B cell (primary cell): ENCODE measurements at regions not wholly inside any gene's neighbourhood (a gene's known extent, or its start where the extent isn't known, plus 50 kb on each side); places are given as distances from the start of the nearest gene placed in this dataset.

Experiments
- ATAC-seq: fragments of 200-7000 bp; cut with Tn5 transposase; one replicate; pipeline ENCODE4 v1.10.0; 2021; ENCODE audit warnings: low read depth, mild to moderate bottlenecking, moderate number of reproducible peaks, moderate library complexity
- CTCF ChIA-PET: fragments of 350-600 bp; sonication (Branson Sonifier 250); formaldehyde crosslinking; loops from one replicate; lab custom pipeline; 2021; ENCODE audit warnings: antibody characterized with exemption, inconsistent platforms; lab: Charles Lee
- POLR2A ChIA-PET: fragments of 350-600 bp; sonication (Branson Sonifier 250); formaldehyde crosslinking; loops from one replicate; lab custom pipeline; 2021; ENCODE audit warnings: antibody characterized with exemption; lab: Charles Lee
- DNase-seq: peaks from one replicate; pipeline ENCODE4 v3.0.0; 2013
- H2AFZ ChIP-seq: 2 replicates; pipeline ENCODE4 v1.6.1; 2012; ENCODE audit warnings: mild to moderate bottlenecking, low read depth, low read length; ENCODE audit not compliant: insufficient read depth, poor library complexity, severe bottlenecking
- H3K27ac ChIP-seq, 2 donors: 1 replicate in 1 of 2; 2 replicates in 1 of 2; pipeline ENCODE4 v1.5.1; 2012 to 2013; ENCODE audit warnings: low read length in 2 of 2, mild to moderate bottlenecking in 2 of 2, moderate library complexity in 1 of 2
- H3K27me3 ChIP-seq, 4 experiments: fragments of 200-600 bp in 1 of 4; sonication (generic) in 1 of 4; replicated peaks in 1 of 4; 1 replicate in 2 of 4; 2 replicates in 2 of 4; pipeline versions ENCODE4 v1.6.1 to v1.7.0; 2013 to 2016; ENCODE audit warnings: low read length in 3 of 4, mild to moderate bottlenecking in 2 of 4, mixed read lengths in 1 of 4, moderate library complexity in 1 of 4; ENCODE audit not compliant: insufficient read depth in 4 of 4, control insufficient read depth in 3 of 4; ENCODE audit errors: control extremely low read depth in 1 of 4
- H3K36me3 ChIP-seq, 2 experiments: replicated peaks in 1 of 2; 1 replicate in 1 of 2; 2 replicates in 1 of 2; pipeline versions ENCODE4 v1.6.1 to v1.7.1; 2013; ENCODE audit warnings: low read length in 1 of 2; ENCODE audit not compliant: insufficient read depth in 2 of 2, control insufficient read depth in 1 of 2; ENCODE audit errors: control extremely low read depth in 1 of 2, extremely low read depth in 1 of 2
- H3K4me1 ChIP-seq, 2 donors: fragments of 200-600 bp in 1 of 2; sonication (generic) in 1 of 2; 1 replicate in 1 of 2; 2 replicates in 1 of 2; pipeline versions ENCODE4 v1.5.1 to v1.6.1; 2013 to 2017; ENCODE audit warnings: low read length in 2 of 2; ENCODE audit not compliant: control insufficient read depth in 2 of 2, insufficient read depth in 2 of 2
- H3K4me2 ChIP-seq: replicated peaks from 2 replicates; pipeline ENCODE3; 2012; ENCODE audit warnings: mild to moderate bottlenecking, low read depth, low read length; ENCODE audit not compliant: poor library complexity, severe bottlenecking
- H3K4me3 ChIP-seq, 5 experiments: fragments of 200-600 bp in 1 of 5; sonication (generic) in 1 of 5; 1 replicate in 3 of 5; 2 replicates in 2 of 5; pipeline versions ENCODE4 v1.5.1 to v1.7.0; 2011 to 2016; ENCODE audit warnings: low read length in 4 of 5, mild to moderate bottlenecking in 4 of 5, low read depth in 2 of 5, control low read depth in 1 of 5, moderate library complexity in 1 of 5; ENCODE audit not compliant: insufficient read depth in 1 of 5; ENCODE audit errors: control extremely low read depth in 1 of 5, extremely low read depth in 1 of 5
- H3K79me2 ChIP-seq: fragments of 200-600 bp; sonication (generic); one replicate; pipeline ENCODE4 v1.6.0; 2016; ENCODE audit warnings: low read length; ENCODE audit not compliant: control insufficient read depth, insufficient read depth
- H3K9ac ChIP-seq: fragments of 200-600 bp; sonication (generic); 2 replicates; pipeline ENCODE4 v1.6.1; 2017; ENCODE audit warnings: mild to moderate bottlenecking, low read length, moderate library complexity
- H3K9me3 ChIP-seq, 3 donors: one replicate each; pipeline versions ENCODE4 v1.6.1 to v1.7.1; 2013; ENCODE audit warnings: low read length in 2 of 3; ENCODE audit not compliant: control insufficient read depth in 2 of 3, insufficient read depth in 1 of 3; ENCODE audit errors: control extremely low read depth in 1 of 3
- H4K20me1 ChIP-seq: 2 replicates; pipeline ENCODE4 v1.6.0; 2012; ENCODE audit warnings: mild to moderate bottlenecking, low read length; ENCODE audit not compliant: insufficient read depth, control insufficient read depth, poor library complexity, severe bottlenecking
- H3K27ac Mint-ChIP-seq: one replicate; pipeline ENCODE4 v1.8.0; 2021; ENCODE audit warnings: mixed read lengths
- H3K27me3 Mint-ChIP-seq: one replicate; pipeline ENCODE4 v1.8.0; 2021; ENCODE audit warnings: mixed read lengths
- H3K4me1 Mint-ChIP-seq: one replicate; pipeline ENCODE4 v1.8.0; 2021; ENCODE audit warnings: mixed read lengths
- H3K4me3 Mint-ChIP-seq: one replicate; pipeline ENCODE4 v1.8.0; 2021; ENCODE audit warnings: mixed read lengths
- H3K9me3 Mint-ChIP-seq: one replicate; pipeline ENCODE4 v1.8.0; 2022; ENCODE audit warnings: mixed read lengths; ENCODE audit not compliant: insufficient read depth
- CTCF ChIP-seq: fragments of 200-600 bp; IDR thresholded peaks from one replicate; pipeline ENCODE4 v1.8.0; 2022; ENCODE audit warnings: antibody characterized with exemption, mild to moderate bottlenecking
- EZH2 ChIP-seq: IDR thresholded peaks from 2 replicates; pipeline ENCODE4 v1.6.1; 2012; ENCODE audit warnings: borderline replicate concordance, low read depth, mild to moderate bottlenecking, moderate library complexity, low read length; ENCODE audit not compliant: insufficient read depth, poor library complexity, severe bottlenecking
- WGBS: methylation state at CpG from one replicate; pipeline ENCODE4 v1.1.5; 2013; ENCODE audit warnings: missing lambda C conversion rate; ENCODE audit not compliant: insufficient coverage; 5-methylcytosine and 5-hydroxymethylcytosine counted together
- intact Hi-C: fragments of 100-400 bp; cut with micrococcal nuclease; formaldehyde crosslinking; loops from one replicate; pipeline ENCODE4 v1.10.0; 2022

DNA sequence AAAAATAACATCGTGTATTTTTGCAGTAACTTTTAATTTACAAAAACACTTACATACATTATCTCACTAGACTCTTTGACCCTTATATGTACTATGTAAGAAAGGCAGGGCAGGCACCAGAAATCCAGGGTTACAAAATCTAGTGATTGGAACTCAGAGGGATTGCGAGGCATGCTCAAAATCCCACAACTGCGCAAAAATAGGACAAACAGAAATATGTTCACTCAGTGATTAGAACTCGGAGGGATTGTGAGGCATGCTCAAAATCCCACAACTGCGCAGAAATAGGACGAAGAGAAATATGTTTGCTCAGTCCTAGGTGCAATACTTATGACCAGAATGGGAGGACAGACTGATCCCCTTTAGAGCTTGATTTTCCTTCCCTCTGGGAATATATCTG, 79.2 kb upstream of the TGFBR2 start:
- H3K27me3 ChIP-seq: no peaks in the 10 kb centered on the region
- DNase-seq (no peak), ATAC-seq (no peak)
- ChIA-PET POLR2A (no interaction called here), CTCF (interaction anchor here (1.0 to 2.6 kb wide), 2 partner anchors 15 to 166 kb away, joined by 3 to 7 read pairs; no protein-coding TSS in a partner anchor)
- Mint-ChIP-seq H3K4me3 (no peak overlapping the region), H3K27ac (no peak overlapping the region), H3K9me3 (no peaks in the 10 kb centered on the region), H3K27me3 (no peaks in the 10 kb centered on the region), H3K4me1 (peaks cover 6% of the 10 kb centered on the region)
- H2AFZ ChIP-seq: no peak overlapping the region
- H3K27ac ChIP-seq: no peak overlapping the region
- no peaks in the 10 kb centered on the region for H3K9me3 ChIP-seq
- no peak overlapping the region for H3K4me3 ChIP-seq
- no peak overlapping the region for H3K4me2 ChIP-seq
- H3K79me2 ChIP-seq: no peaks in the 10 kb centered on the region
- intact Hi-C loops: no loop called here
- no peaks in the 10 kb centered on the region for H3K4me1 ChIP-seq
- no peaks in the 10 kb centered on the region for H4K20me1 ChIP-seq
- 100% methylated on average over 4 of the region's 6 CpGs for WGBS
- TF ChIP-seq CTCF: no peak
- no peak for TF ChIP-seq EZH2
- H3K36me3 ChIP-seq: no peaks in the 10 kb centered on the region
- no peak overlapping the region for H3K9ac ChIP-seq

GRCh38 chr3:30527720-30528119, 78.7 kb upstream of the TGFBR2 start:
- H3K27me3 Mint-ChIP-seq: no peaks in the 10 kb centered on the region
- no peaks in the 10 kb centered on the region for H3K36me3 ChIP-seq
- WGBS: 88% methylated on average over 1 of the region's 3 CpGs

More at GRCh38 chr3:30527720-30528119, 78.7 kb upstream of the TGFBR2 start:
- no peaks in the 10 kb centered on the region for H3K9me3 ChIP-seq
- no peaks in the 10 kb centered on the region for H4K20me1 ChIP-seq
- no peak overlapping the region for H3K4me3 ChIP-seq
- H3K4me2 ChIP-seq: no peak overlapping the region
- H3K9me3 Mint-ChIP-seq: no peaks in the 10 kb centered on the region
- H3K27me3 ChIP-seq: no peaks in the 10 kb centered on the region
- no peak overlapping the region for H2AFZ ChIP-seq
- DNase-seq: no peak
- no peak overlapping the region for H3K27ac Mint-ChIP-seq
- no peak overlapping the region for H3K9ac ChIP-seq
- POLR2A ChIA-PET: no interaction called here
- ATAC-seq: no peak
- no peak overlapping the region for H3K27ac ChIP-seq
- intact Hi-C loops: no loop called here
- no peaks in the 10 kb centered on the region for H3K79me2 ChIP-seq
- CTCF ChIA-PET: interaction anchor here (1.0 to 2.6 kb wide), 2 partner anchors 14 to 166 kb away, joined by 3 to 7 read pairs; no protein-coding TSS in a partner anchor
- peaks cover 6% of the 10 kb centered on the region for H3K4me1 Mint-ChIP-seq
- TF ChIP-seq CTCF: no peak
- no peak for TF ChIP-seq EZH2
- H3K4me1 ChIP-seq: no peaks in the 10 kb centered on the region
- H3K4me3 Mint-ChIP-seq: no peak overlapping the region
